Adrenal gland (tissue), 5 donors: ENCODE measurements at regions not wholly inside any gene's neighbourhood (a gene's known extent, or its start where the extent isn't known, plus 50 kb on each side); places are given as distances from the start of the nearest gene placed in this dataset.
"Not testable (repeated sequence)": the region's sequence is repeated elsewhere in the genome, so short reads cannot be mapped to it uniquely, and the experiment has no call there.

Source experiments
- POLR2A ChIP-seq, 2 donors: fragments of 450-650 bp; IDR thresholded peaks; one replicate each; pipeline ENCODE4 v1.6.1; 2017; ENCODE audit warnings: antibody characterized with exemption in 2 of 2, mild to moderate bottlenecking in 2 of 2, moderate library complexity in 1 of 2
- TF ChIP-seq, protein P1 (sequence below), 6 experiments: fragments of 450-650 bp in 4 of 6; fragments of 200-600 bp in 2 of 6; sonication (generic) in 1 of 6; IDR thresholded peaks; 1 replicate in 5 of 6; 2 replicates in 1 of 6; pipeline versions ENCODE4 v1.5.1 to v1.8.0; 2016 to 2021; ENCODE audit warnings: antibody characterized with exemption in 6 of 6, mild to moderate bottlenecking in 2 of 6, moderate library complexity in 1 of 6
- donor health status: DM: no; HTN: no; CAD: no.

DNA sequence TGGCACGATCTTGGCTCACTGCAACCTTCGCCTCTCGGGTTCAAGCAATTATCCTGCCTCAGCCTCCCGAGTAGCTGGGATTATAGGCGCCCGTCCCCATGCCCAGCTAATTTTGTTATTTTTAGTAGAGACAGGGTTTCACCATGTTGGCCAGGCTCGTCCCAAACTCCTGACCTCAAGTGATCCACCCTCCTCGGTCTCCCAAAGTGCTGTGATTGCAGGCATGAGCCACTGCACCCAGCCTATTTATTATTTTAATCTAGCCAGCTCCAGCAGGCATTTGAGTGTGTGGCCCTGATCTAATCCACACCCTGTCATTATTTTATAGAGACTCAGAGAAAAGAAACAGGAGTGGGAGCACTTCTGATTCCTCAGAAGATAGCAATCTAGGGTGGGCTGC is 66.4 kb upstream of the ABHD2 start:
- not testable (repeated sequence) for TF ChIP-seq POLR2A (IDR thresholded peaks at IDR 0.05)
- TF ChIP-seq, protein P1, sequence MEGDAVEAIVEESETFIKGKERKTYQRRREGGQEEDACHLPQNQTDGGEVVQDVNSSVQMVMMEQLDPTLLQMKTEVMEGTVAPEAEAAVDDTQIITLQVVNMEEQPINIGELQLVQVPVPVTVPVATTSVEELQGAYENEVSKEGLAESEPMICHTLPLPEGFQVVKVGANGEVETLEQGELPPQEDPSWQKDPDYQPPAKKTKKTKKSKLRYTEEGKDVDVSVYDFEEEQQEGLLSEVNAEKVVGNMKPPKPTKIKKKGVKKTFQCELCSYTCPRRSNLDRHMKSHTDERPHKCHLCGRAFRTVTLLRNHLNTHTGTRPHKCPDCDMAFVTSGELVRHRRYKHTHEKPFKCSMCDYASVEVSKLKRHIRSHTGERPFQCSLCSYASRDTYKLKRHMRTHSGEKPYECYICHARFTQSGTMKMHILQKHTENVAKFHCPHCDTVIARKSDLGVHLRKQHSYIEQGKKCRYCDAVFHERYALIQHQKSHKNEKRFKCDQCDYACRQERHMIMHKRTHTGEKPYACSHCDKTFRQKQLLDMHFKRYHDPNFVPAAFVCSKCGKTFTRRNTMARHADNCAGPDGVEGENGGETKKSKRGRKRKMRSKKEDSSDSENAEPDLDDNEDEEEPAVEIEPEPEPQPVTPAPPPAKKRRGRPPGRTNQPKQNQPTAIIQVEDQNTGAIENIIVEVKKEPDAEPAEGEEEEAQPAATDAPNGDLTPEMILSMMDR (IDR thresholded peaks at IDR 0.05), result not testable (repeated sequence)
